ENCODE measurements at regions not wholly inside any gene's neighbourhood (a gene's known extent, or its start where the extent isn't known, plus 50 kb on each side); places are given as distances from the start of the nearest gene placed in this dataset.

DNA sequence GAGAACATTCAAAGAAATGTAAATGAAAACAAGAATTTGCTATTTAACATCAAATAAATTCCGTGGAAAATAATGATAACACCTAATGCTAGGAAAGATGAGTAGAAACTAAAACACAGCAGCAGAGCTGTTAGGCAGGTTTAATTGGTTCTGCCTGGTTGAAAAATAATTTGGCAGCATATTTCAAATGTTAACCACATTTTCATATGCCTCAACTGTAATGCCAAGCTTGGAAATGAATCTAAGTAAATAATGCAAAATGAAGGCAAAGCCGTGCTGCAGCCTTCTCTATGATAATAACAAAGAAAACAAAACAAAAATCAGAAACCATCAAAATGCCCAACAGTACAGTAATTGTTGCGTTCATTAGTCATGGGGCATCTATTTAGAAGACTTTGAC, 79.9 kb upstream of the MSX2 start:
- TF ChIP-seq, protein P1, sequence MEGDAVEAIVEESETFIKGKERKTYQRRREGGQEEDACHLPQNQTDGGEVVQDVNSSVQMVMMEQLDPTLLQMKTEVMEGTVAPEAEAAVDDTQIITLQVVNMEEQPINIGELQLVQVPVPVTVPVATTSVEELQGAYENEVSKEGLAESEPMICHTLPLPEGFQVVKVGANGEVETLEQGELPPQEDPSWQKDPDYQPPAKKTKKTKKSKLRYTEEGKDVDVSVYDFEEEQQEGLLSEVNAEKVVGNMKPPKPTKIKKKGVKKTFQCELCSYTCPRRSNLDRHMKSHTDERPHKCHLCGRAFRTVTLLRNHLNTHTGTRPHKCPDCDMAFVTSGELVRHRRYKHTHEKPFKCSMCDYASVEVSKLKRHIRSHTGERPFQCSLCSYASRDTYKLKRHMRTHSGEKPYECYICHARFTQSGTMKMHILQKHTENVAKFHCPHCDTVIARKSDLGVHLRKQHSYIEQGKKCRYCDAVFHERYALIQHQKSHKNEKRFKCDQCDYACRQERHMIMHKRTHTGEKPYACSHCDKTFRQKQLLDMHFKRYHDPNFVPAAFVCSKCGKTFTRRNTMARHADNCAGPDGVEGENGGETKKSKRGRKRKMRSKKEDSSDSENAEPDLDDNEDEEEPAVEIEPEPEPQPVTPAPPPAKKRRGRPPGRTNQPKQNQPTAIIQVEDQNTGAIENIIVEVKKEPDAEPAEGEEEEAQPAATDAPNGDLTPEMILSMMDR (IDR thresholded peaks at IDR 0.05), result no peak

DNA sequence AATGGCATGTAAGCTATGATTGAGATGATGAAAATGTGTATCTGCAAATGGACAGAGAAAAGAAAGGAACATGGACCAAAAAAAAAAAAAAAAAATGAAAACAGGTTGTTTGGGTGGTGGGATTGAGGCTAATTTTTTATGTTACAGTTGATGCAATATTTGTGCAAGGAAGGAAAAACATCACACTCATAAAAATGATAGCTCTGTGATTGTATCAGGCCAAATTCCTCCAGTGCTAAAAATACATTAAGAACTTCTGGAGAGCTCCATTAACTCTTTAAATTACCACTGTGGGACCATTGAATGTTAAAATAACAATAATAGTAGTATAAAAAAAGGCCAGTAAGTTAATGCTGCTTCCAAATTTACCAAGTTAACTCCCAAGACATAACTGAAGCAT, 79.5 kb upstream of the MSX2 start:
- TF ChIP-seq, protein P1 (IDR thresholded peaks at IDR 0.05), result no peak

DNA sequence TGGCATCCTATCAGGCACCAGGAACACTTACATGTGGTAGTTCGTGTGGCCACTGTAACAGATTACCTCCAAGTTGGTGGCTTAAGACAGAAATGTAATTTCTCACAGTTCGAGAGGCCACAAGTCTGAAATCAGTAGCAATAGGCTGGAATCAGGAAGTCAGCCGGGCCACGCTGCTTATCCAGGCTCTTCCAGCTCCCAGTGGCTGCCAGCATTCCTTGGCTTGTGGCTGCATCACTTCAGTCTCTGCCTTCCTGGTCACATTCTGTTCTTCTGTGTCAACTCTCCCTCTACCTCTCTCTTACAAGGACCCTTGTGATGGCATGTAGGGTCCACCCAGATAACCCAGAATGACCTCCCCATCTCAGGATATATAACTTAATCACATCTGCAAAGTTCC, 78.7 kb upstream of the MSX2 start:
- TF ChIP-seq, protein P1 (IDR thresholded peaks at IDR 0.05), result no peak

DNA sequence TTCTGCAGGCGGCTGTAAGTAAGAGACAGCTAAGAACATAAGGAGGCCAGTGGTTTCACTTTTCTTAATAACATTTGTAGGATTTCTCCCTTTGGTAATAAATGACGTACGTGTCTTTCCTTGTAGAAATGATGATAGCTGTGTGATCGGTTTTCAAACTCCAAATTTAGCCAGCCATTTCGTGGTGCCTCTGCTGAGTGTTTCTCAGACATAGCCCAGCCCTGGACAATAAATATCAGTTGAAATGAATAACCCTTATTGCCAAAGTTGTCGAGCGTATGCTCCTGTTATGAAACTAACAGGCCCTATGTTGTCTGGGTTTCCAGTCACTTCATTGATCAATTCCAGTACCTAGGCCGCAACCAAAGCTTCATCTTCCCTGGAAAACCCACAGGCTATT, 75.0 kb upstream of the MSX2 start:
- TF ChIP-seq, protein P1 (IDR thresholded peaks at IDR 0.05), result no peak

DNA sequence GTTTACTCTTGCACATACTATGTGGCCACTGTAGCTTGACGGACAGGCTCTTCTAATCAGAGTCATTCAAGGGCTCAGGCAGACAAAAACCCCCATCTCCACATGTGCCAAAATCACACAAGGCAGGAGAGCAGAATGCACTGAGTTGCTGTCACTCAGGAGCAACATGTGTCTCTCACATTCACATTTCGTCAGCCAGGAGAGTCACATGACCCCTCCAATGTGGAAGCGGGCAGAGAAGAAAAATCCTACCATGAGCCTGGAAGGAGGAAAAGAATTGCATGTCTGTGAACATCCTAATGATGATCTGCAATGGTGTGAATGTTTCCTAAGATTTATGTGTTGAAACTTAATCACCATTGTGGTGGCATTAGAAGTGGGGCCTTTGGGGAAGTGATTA, 69.9 kb upstream of the MSX2 start:
- TF ChIP-seq, protein P1 (IDR thresholded peaks at IDR 0.05), result no peak

DNA sequence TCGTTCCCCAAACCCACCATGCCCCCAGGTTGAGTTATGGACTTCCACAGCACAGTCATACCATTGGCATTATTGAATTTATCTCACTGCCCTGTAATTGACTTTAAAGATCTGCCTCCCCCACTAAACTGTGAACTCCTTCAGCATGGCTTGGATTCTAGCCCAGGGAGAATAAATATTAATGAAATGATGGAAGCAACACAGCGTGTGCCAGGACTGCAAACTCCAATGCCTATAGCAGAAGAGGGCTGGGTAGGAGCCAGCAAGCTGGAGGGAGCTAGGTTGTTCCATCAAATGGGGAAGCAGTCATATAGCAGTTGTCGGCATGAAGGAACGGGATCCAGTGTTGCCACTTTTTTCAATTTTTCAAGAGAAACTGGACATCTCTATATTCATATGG, 69.0 kb upstream of the MSX2 start:
- TF ChIP-seq, protein P1 (IDR thresholded peaks at IDR 0.05), result no peak

DNA sequence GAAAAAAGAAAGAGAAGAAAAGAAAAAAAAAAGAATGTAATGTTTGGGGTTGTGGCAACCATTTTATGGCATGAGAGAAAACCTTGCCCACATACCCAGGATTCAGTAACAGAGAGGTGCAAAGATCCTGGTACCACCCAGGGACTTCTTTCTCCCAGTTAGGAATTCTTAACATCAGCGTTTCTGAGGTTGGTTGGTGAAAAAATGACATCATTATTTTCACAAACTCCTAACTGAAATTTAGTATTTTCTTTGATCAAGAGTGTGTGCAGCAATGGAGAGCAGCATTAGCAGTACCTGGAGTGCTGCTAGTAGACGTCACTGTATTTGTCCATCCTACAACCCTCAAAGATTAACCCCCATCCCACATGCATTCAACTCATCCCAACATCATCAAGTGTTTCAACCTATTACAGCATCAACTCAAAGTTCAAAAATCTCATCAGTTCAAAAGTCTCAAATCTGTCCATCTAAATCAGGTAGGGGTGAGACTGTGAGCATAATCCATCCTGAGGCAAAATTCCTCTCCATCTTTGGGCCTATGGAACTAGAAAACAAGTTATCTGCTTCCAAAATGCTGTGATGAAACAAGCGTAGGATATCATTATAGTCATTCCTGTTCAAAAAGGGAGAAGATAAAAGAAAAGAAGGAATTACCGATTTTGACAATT, 60.1 kb upstream of the MSX2 start:
- TF ChIP-seq, protein P1 (IDR thresholded peaks at IDR 0.05), result no peak

DNA sequence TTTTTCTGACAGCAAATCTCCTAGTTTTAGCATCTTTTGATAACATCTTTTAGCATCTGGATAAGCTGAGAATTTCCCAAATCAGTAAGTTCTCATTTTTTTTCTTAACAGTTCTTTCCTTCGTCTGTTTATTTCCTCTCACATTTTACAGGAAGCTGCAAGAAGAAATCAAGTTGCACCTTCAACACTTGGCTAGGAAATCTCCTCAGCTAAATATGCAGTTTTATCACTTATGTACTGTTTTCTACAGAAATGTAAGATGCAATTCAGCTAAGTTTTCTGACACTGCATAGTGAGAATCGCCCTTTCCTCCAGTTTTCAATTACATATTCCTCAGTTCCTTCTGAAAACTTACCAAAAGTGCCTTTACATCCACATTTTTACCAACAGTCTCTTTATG, 59.0 kb upstream of the MSX2 start:
- TF ChIP-seq, protein P1 (IDR thresholded peaks at IDR 0.05), result no peak

Data from LNCAP (cell line).